Medulla oblongata (tissue), 1 donor: ENCODE measurements at regions not wholly inside any gene's neighbourhood (a gene's known extent, or its start where the extent isn't known, plus 50 kb on each side); places are given as distances from the start of the nearest gene placed in this dataset.
"Not testable (repeated sequence)": the region's sequence is repeated elsewhere in the genome, so short reads cannot be mapped to it uniquely, and the experiment has no call there.

Experiments used
- DNase-seq: peaks from one replicate; pipeline ENCODE4 v3.0.0-alpha.2; 2015; ENCODE audit errors: extremely low spot score

DNA sequence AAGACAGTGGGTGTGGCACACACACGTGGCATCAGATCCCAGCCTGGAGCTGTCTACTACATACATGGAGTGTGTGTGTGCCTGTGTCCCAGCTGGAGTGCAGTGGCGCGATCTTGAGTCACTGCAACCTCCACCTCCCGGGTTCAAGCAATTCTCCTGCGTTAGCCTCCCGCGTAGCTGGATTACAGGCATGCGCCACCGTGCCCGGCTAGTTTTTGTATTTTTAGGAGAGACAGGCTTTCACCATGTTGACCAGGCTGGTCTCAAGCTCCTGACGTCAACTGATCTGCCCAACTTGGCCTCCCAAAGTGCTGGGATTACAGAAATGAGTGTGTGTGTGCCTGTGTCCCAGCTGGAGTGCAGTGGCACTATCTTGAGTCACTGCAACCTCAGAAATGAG lies 108.8 kb downstream of the IL12A start:
- DNase-seq: no peak

DNA sequence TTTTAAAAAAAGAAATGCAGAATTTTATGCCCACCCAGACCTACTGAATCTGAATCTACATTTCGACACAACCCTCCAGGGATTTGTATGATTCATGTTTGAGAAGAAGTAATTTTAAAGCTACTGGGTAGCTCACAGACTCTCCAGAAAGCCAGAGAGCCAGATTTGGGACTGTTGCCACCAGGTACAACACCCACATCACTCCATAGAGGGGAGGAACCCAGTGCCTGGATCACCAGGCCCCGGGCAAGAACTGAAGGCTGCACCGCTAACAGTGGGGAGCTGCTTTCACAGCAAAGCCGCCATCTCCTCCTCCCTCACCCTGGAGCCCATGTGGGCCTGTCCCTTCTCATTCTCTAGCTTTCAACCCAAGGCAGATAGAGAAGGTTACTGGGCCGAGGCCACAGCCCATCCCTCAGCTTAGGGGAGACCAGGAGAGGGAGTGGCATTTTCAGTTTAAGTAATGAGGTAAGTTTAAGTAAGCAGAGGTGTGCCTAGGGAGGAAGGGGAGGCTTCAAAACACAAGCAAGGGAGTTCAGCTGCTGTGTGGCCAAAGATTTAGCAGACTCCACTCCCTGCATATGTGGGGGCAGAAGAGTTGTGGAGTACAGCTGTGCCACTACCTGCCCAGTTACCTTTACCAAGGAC lies 109.8 kb downstream of the IL12A start:
- no peak for DNase-seq

GRCh38 chr3:160098926-160099626 lies 110.4 kb downstream of the IL12A start:
- no peak for DNase-seq

DNA sequence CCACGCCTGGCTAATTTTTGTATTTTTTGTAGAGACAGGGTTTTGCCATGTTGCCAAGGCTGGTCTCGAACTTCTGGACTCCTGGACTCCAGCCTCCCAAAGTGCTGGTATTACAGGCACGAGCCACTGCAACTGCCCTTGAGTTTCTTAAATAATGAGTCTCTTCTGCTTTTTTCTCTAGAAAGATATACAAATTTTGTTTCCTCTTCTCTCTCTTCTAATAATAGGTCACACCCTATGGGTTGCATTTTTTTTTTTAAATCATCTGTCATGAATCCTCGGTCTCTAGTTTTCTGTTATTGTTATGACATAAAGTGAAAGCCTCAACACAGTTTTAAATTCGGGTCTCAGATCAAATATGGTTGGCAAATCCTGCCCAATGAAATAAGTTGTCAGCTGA lies 111.2 kb downstream of the IL12A start:
- DNase-seq: no peak

GRCh38 chr3:160100610-160101009 lies 112.0 kb downstream of the IL12A start:
- no peak for DNase-seq

DNA sequence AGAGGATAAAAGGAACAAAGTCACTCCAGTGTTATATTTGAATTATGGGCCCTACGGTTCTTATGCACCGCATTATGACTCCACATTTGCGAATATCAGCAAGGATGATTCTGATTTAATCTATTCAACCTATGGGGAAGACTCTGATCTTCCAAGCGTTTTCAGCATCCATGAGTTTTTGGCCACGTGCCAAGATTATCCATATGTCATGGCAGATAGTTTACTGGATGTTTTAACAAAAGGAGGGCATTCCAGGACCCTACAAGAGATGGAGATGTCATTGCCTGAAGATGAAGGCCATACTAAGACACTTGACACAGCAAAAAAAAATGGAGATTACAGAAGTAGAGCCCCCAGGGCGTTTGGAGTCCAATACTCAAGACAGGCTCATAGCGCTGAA lies 113.4 kb downstream of the IL12A start:
- DNase-seq: not testable (repeated sequence)

- DNase-seq: peak; percentile 16
Measured at GRCh38 chr3:160103397-160103796, 114.8 kb downstream of the IL12A start.

- no peak for DNase-seq
Measured at GRCh38 chr3:160105907-160106584, 117.4 kb downstream of the IL12A start.

DNA sequence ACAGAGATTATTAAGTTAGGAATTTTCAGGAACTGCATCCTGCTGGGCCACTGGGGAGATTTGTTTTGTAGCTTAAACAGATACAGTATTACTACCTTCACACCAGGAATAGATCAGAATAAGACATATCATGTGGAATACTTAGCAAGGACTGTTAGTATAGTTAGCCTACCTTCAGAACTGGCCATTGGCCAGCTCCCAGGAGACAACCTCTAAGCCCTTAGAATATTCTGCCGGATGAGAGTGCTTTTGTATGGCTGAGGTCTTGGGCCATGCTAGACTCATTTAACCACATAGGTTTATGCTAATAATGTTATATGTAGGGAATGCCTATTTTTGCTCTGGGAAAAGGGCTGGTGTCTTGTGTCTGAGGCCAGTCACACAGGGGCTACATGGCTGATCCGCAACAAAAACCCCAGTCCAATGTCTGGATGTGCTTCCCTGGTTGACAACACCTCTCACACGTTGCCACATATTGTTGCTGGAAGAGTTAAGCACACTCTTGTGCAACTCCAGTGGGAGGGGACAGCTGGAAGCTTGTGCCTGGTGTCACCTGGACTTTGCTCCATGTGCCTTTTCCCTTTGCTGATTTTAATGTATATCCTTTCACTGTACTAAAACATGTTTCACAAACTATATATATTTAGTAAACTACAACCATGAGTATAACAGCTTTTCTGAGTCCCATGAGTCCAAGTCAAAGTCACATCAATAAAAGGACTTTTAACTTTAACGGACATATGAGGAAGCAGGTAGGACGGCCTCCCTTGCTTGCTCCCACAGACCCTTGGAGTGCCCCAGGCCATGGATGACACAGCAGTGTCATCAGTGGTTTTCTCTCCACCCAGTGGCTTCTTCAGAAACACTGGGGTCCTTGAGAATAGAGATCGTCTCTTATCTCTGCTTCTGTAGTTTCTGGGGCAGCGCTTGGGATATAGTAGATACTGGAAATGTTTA lies 118.0 kb upstream of the C3orf80 start:
- DNase-seq: no peak

DNA sequence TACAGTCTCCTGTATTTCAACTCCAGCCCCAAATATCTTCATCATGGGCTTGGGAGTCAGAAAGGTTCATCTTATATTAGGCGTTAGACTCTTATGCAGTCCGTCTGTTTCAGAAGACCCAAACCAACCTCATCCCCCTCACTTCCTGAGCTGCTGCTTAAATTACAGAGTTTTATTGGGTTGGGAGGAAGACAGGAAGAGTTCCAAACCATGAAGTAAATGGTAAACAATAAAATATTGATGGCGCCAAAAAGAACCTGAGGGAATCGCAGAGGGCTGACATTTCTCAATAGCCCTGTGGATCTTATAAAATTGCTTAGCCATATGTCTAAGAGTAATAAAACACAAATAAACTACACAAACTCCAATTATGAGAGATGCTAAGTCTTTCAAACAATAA lies 116.9 kb upstream of the C3orf80 start:
- no peak for DNase-seq

- no peak for DNase-seq
Measured at GRCh38 chr3:160112481-160112880, 112.7 kb upstream of the C3orf80 start.

- DNase-seq: no peak
Measured at GRCh38 chr3:160112996-160113395, 112.2 kb upstream of the C3orf80 start.

DNA sequence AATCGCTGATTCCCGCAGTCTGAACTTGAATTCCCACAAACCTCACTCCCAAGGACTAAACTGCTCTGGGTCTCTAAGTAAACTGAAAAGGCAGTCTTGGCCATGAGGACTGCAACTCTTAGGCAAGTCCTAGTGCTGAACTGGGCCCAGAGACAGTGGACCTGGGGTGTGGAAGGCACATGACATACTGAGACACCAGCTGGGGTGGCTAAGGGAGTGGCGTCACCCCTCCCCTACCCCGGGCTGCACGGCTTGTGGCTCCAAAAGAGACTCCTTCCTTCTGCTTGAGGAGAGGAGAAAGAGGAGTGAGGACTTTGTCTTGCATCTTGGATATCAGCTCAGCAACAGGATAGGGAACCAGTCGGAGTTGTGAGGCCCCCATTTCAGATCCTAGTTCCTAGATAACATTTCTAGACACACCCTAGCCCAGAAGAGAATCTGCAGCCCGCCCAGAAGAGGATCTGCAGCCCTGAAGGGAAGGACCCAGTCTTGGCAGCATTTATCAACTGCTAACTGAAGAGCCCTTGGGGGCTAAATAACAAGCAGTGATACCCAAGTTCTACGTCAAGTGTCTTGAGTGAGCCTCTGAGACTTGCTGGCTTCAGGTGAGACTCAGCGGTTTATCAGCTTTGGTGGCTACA lies 110.7 kb upstream of the C3orf80 start:
- DNase-seq: no peak

DNA sequence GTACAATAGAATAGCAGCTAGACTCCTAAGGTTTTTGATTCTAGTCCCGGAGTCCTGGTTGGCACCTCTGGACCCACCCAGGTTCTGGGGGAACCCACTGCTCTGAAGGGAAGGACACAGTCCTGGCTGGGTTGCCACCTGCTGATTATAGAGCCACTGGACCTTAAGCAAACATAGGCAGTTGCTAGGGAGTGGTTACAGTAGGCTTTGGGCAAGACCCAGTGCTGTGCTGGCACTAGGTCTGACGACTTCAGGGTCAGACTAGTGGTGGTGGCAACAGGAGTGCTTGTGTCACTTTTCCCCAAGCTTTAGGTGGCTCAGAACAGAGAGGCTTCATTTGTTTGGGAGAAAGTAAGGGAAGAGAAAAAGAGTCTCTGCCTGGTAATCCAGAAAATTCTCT lies 109.8 kb upstream of the C3orf80 start:
- no peak for DNase-seq

- no peak for DNase-seq
Measured at GRCh38 chr3:160124224-160124623, 101.0 kb upstream of the C3orf80 start.

- DNase-seq: no peak
Measured at GRCh38 chr3:160125258-160125657, 100.0 kb upstream of the C3orf80 start.

- no peak for DNase-seq
Measured at GRCh38 chr3:160126051-160126450, 99.2 kb upstream of the C3orf80 start.

- DNase-seq: no peak
Measured at GRCh38 chr3:160126761-160127160, 98.5 kb upstream of the C3orf80 start.

DNA sequence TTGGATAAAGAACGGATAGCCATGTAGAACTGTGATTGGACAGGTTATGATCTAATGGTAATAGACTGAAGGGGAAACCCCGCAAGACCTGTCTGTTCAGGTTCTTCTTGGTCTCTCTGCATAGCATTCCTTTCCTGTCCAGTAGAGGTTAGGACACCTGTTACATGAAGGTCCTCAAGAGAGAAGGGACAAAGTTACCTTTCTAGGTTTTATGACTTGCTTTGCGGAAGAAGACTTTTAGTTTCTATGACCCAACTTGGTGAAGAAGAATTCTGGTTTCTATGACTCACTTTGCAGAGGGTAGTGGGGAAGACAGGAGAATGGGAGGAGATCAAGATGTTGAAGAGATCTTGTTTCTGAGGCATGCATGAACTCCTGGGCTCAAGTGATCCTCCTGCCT lies 97.9 kb upstream of the C3orf80 start:
- DNase-seq: no peak

- no peak for DNase-seq
Measured at GRCh38 chr3:160128056-160128455, 97.2 kb upstream of the C3orf80 start.

GRCh38 chr3:160129459-160130061 lies 95.7 kb upstream of the C3orf80 start:
- DNase-seq: peak; percentile 8
